Mesendoderm (in vitro differentiated cells): ENCODE measurements at regions not wholly inside any gene's neighbourhood (a gene's known extent, or its start where the extent isn't known, plus 50 kb on each side); places are given as distances from the start of the nearest gene placed in this dataset.
A peak's percentile ranks its signal among the peaks of the same experiment; 100 is the strongest.

ENCODE experiments used
- DNase-seq: peaks from one replicate; pipeline ENCODE4 v3.0.0; 2013
- H2AK5ac ChIP-seq: 2 replicates; pipeline ENCODE4 v1.6.1; 2013; ENCODE audit warnings: low read length, inconsistent platforms
- H2BK120ac ChIP-seq: 2 replicates; pipeline ENCODE4 v1.6.1; 2013; ENCODE audit warnings: low read depth, mild to moderate bottlenecking, low read length, moderate library complexity, mixed read lengths
- H2BK15ac ChIP-seq: replicated peaks from 2 replicates; pipeline ENCODE4 v1.6.1; 2013; ENCODE audit warnings: low read depth, mild to moderate bottlenecking, moderate library complexity
- H2BK5ac ChIP-seq: 2 replicates; pipeline ENCODE4 v1.6.1; 2013; ENCODE audit warnings: low read length, inconsistent platforms
- H3K18ac ChIP-seq: 2 replicates; pipeline ENCODE4 v1.6.1; 2013; ENCODE audit warnings: mild to moderate bottlenecking, low read length, mixed read lengths
- H3K23ac ChIP-seq: one replicate; pipeline ENCODE4 v1.6.1; 2013; ENCODE audit warnings: low read length
- H3K27ac ChIP-seq: 2 replicates; pipeline ENCODE4 v1.5.1; 2013; ENCODE audit warnings: low read depth, mild to moderate bottlenecking, inconsistent platforms, low read length, moderate library complexity
- H3K27me3 ChIP-seq: 2 replicates; pipeline ENCODE4 v1.6.1; 2013; ENCODE audit warnings: low read length, control low read depth, mild to moderate bottlenecking, inconsistent platforms; ENCODE audit not compliant: insufficient read depth, poor library complexity
- H3K36me3 ChIP-seq: 2 replicates; pipeline ENCODE4 v1.6.1; 2013; ENCODE audit warnings: low read length, inconsistent platforms; ENCODE audit not compliant: control insufficient read depth, insufficient read depth
- H3K4ac ChIP-seq: one replicate; pipeline ENCODE4 v1.6.1; 2013; ENCODE audit warnings: low read depth, mild to moderate bottlenecking, low read length, moderate library complexity
- H3K4me1 ChIP-seq: 2 replicates; pipeline ENCODE4 v1.6.1; 2013; ENCODE audit warnings: low read depth, low read length, inconsistent platforms; ENCODE audit not compliant: control insufficient read depth
- H3K4me2 ChIP-seq: 2 replicates; pipeline ENCODE4 v1.6.1; 2013; ENCODE audit warnings: low read length
- H3K4me3 ChIP-seq: 2 replicates; pipeline ENCODE4 v1.5.1; 2013; ENCODE audit warnings: mild to moderate bottlenecking, low read length
- H3K56ac ChIP-seq: one replicate; pipeline ENCODE4 v1.6.1; 2013; ENCODE audit warnings: low read length
- H3K79me1 ChIP-seq: 2 replicates; pipeline ENCODE4 v1.6.1; 2013; ENCODE audit warnings: low read length, inconsistent platforms
- H3K79me2 ChIP-seq: 2 replicates; pipeline ENCODE4 v1.6.1; 2013; ENCODE audit warnings: mild to moderate bottlenecking, low read length; ENCODE audit not compliant: control insufficient read depth, insufficient read depth
- H3K9ac ChIP-seq: 2 replicates; pipeline ENCODE4 v1.6.1; 2013; ENCODE audit warnings: low read length, inconsistent platforms
- H4K5ac ChIP-seq: one replicate; pipeline ENCODE4 v1.6.1; 2013; ENCODE audit warnings: low read length
- H4K8ac ChIP-seq: one replicate; pipeline ENCODE4 v1.6.1; 2013; ENCODE audit warnings: low read depth, mild to moderate bottlenecking, control low read depth, low read length, moderate library complexity
- WGBS: extraction: QIAGEN DNeasy Blood & Tissue Kit; methylation state at CpG from one replicate; pipeline ENCODE4 v1.1.7; 2013; ENCODE audit warnings: low lambda C conversion rate, missing lambda C conversion rate; ENCODE audit not compliant: insufficient coverage; ENCODE audit errors: extremely low coverage; 5-methylcytosine and 5-hydroxymethylcytosine counted together

- Histone ChIP-seq H2AK5ac (no peak overlapping the region), H3K4me1 (no peaks in the 10 kb centered on the region), H3K4ac (no peak overlapping the region), H4K8ac (no peak overlapping the region), H3K18ac (no peak overlapping the region), H3K56ac (no peak overlapping the region), H4K5ac (no peak overlapping the region), H3K4me3 (no peak overlapping the region), H3K9ac (no peak overlapping the region), H2BK15ac (no peak overlapping the region), H2BK120ac (no peak overlapping the region), H3K4me2 (no peak overlapping the region), H3K79me2 (no peaks in the 10 kb centered on the region), H2BK5ac (no peak overlapping the region), H3K27me3 (no peaks in the 10 kb centered on the region), H3K79me1 (no peaks in the 10 kb centered on the region), H3K23ac (no peak overlapping the region), H3K36me3 (no peaks in the 10 kb centered on the region), H3K27ac (no peak overlapping the region)
- DNase-seq = no peak
- WGBS = no CpG with 5 or more reads among the region's 4 CpGs
Measured at GRCh38 chrX:123075947-123076561, 108.0 kb upstream of the GRIA3 start.

- Histone ChIP-seq H4K5ac (no peak overlapping the region), H3K56ac (no peak overlapping the region), H2BK120ac (no peak overlapping the region), H3K27ac (no peak overlapping the region), H3K18ac (no peak overlapping the region), H3K23ac (no peak overlapping the region), H4K8ac (no peak overlapping the region), H3K4me1 (no peaks in the 10 kb centered on the region), H3K79me1 (no peaks in the 10 kb centered on the region), H2AK5ac (no peak overlapping the region), H2BK15ac (no peak overlapping the region), H3K9ac (no peak overlapping the region), H2BK5ac (no peak overlapping the region), H3K27me3 (no peaks in the 10 kb centered on the region), H3K36me3 (no peaks in the 10 kb centered on the region), H3K4ac (no peak overlapping the region), H3K4me2 (no peak overlapping the region), H3K4me3 (no peak overlapping the region), H3K79me2 (no peaks in the 10 kb centered on the region)
- no peak for DNase-seq
Measured at GRCh38 chrX:123077631-123078030, 106.4 kb upstream of the GRIA3 start.

GRCh38 chrX:123080065-123080464 is 104.0 kb upstream of the GRIA3 start:
- Histone ChIP-seq H3K4me3 (no peak overlapping the region), H3K4me1 (no peaks in the 10 kb centered on the region), H3K9ac (no peak overlapping the region), H2BK15ac (no peak overlapping the region), H3K4me2 (no peak overlapping the region), H2BK120ac (no peak overlapping the region), H2AK5ac (no peak overlapping the region), H3K79me2 (no peaks in the 10 kb centered on the region), H3K27me3 (no peaks in the 10 kb centered on the region), H4K8ac (no peak overlapping the region), H2BK5ac (no peak overlapping the region), H4K5ac (no peak overlapping the region), H3K18ac (no peak overlapping the region), H3K27ac (no peak overlapping the region), H3K79me1 (no peaks in the 10 kb centered on the region), H3K23ac (no peak overlapping the region), H3K4ac (no peak overlapping the region), H3K56ac (no peak overlapping the region), H3K36me3 (no peaks in the 10 kb centered on the region)
- no peak for DNase-seq
- WGBS = no CpG with 5 or more reads among the region's 4 CpGs

GRCh38 chrX:123081776-123082175 is 102.3 kb upstream of the GRIA3 start:
- Histone ChIP-seq H4K5ac (no peak overlapping the region), H3K4me3 (no peak overlapping the region), H3K27ac (no peak overlapping the region), H2BK5ac (no peak overlapping the region), H2BK15ac (no peak overlapping the region), H3K18ac (no peak overlapping the region), H3K9ac (no peak overlapping the region), H3K56ac (no peak overlapping the region), H3K36me3 (no peaks in the 10 kb centered on the region), H2BK120ac (no peak overlapping the region), H3K4me2 (no peak overlapping the region), H3K4me1 (no peaks in the 10 kb centered on the region), H4K8ac (no peak overlapping the region), H3K4ac (no peak overlapping the region), H3K79me2 (no peaks in the 10 kb centered on the region), H3K79me1 (no peaks in the 10 kb centered on the region), H3K23ac (no peak overlapping the region), H2AK5ac (no peak overlapping the region), H3K27me3 (no peaks in the 10 kb centered on the region)
- no peak for DNase-seq

GRCh38 chrX:123083924-123084323 is 100.2 kb upstream of the GRIA3 start:
- no peaks in the 10 kb centered on the region for H3K4me1 ChIP-seq
- WGBS = no CpG with 5 or more reads among the region's 2 CpGs
- no peak overlapping the region for H2BK120ac ChIP-seq
- no peak overlapping the region for H3K4me3 ChIP-seq
- H3K4me2 ChIP-seq = no peak overlapping the region
- H3K36me3 ChIP-seq = no peaks in the 10 kb centered on the region
- H3K79me1 ChIP-seq = no peaks in the 10 kb centered on the region
- H3K9ac ChIP-seq = no peak overlapping the region
- no peak overlapping the region for H2BK5ac ChIP-seq
- H3K79me2 ChIP-seq = no peaks in the 10 kb centered on the region
- no peak overlapping the region for H3K27ac ChIP-seq
- DNase-seq = peak; percentile 55
- no peak overlapping the region for H3K23ac ChIP-seq
- H3K4ac ChIP-seq = no peak overlapping the region
- no peak overlapping the region for H3K18ac ChIP-seq
- no peak overlapping the region for H2BK15ac ChIP-seq
- no peak overlapping the region for H4K8ac ChIP-seq
- no peak overlapping the region for H4K5ac ChIP-seq
- H2AK5ac ChIP-seq = no peak overlapping the region
- no peak overlapping the region for H3K56ac ChIP-seq
- no peaks in the 10 kb centered on the region for H3K27me3 ChIP-seq

- Histone ChIP-seq H3K4ac (no peak overlapping the region), H3K79me1 (no peaks in the 10 kb centered on the region), H4K8ac (no peak overlapping the region), H3K27me3 (no peaks in the 10 kb centered on the region), H3K4me3 (no peak overlapping the region), H3K79me2 (no peaks in the 10 kb centered on the region), H4K5ac (no peak overlapping the region), H2BK15ac (no peak overlapping the region), H2BK120ac (no peak overlapping the region), H3K4me1 (no peaks in the 10 kb centered on the region), H2AK5ac (no peak overlapping the region), H3K18ac (no peak overlapping the region), H2BK5ac (no peak overlapping the region), H3K56ac (peak overlapping the region; percentile 25), H3K4me2 (no peak overlapping the region), H3K9ac (no peak overlapping the region), H3K23ac (no peak overlapping the region), H3K36me3 (no peaks in the 10 kb centered on the region), H3K27ac (no peak overlapping the region)
- WGBS = no CpG with 5 or more reads among the region's 2 CpGs
- no peak for DNase-seq
Measured at GRCh38 chrX:123084797-123085196, 99.3 kb upstream of the GRIA3 start.
